Keratinocyte (primary cell): ENCODE measurements at regions not wholly inside any gene's neighbourhood (a gene's known extent, or its start where the extent isn't known, plus 50 kb on each side); places are given as distances from the start of the nearest gene placed in this dataset.

Experiments
- CTCF ChIP-seq, 3 experiments: IDR thresholded peaks in 1 of 3; conservative IDR thresholded peaks in 1 of 3; optimal IDR thresholded peaks in 1 of 3; 2 replicates in 2 of 3; 3 replicates in 1 of 3; pipeline versions ENCODE3 to v1.5.1; 2011; ENCODE audit warnings: low read length in 3 of 3, mild to moderate bottlenecking in 3 of 3, moderate library complexity in 2 of 3, control low read depth in 1 of 3, inconsistent platforms in 1 of 3; ENCODE audit not compliant: insufficient read depth in 2 of 3; ENCODE audit errors: extremely low read depth in 1 of 3
- EZH2 ChIP-seq: IDR thresholded peaks from one replicate; pipeline ENCODE4 v1.6.1; 2012; ENCODE audit warnings: inconsistent platforms, mild to moderate bottlenecking, low read length, moderate library complexity

- TF ChIP-seq CTCF (optimal IDR thresholded peaks at IDR 0.05 in 1 of 3, IDR thresholded peaks at IDR 0.05 in 1 of 3, conservative IDR thresholded peaks at IDR 0.05 in 1 of 3; ENCODE audit: extremely low read depth in 1 of 3, insufficient read depth in 2 of 3, low read length in 3 of 3) (no peak), EZH2 (no peak)
Observed at GRCh38 chrX:40374486-40374885, 206.3 kb upstream of the ATP6AP2 start.
